ENCODE measurements at regions not wholly inside any gene's neighbourhood (a gene's known extent, or its start where the extent isn't known, plus 50 kb on each side); places are given as distances from the start of the nearest gene placed in this dataset.

DNA sequence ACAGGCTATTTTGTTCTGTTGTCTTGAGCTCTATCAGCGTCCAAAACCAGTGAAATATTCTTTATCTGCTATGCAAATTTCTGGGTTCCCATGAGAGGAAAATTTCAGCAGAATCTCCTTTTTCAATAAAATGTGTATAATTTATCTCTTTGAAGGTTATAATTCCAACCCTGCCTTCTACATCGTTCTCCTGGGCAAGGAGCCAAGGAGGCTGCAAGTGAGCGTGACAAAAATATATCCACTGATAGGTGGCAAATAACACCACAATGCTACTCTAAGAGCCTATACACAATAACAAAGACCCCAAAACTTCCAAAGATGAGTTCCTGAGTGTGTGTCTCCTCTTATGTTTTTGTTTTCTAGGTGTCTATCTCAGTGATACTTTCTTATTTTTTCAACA lies 664.7 kb upstream of the SORCS1 start:
- no peak for TF ChIP-seq EZH2 (IDR thresholded peaks at IDR 0.05)
- no peak for TF ChIP-seq POLR2AphosphoS5 (IDR thresholded peaks at IDR 0.05; ENCODE audit: borderline replicate concordance, low read depth, low read length)
- TF ChIP-seq FOXP2 (optimal IDR thresholded peaks at IDR 0.05; ENCODE audit: control extremely low read depth, extremely low read length, insufficient read depth) = no peak

All from SK-N-MC (cell line).